Endometrial microvascular endothelial cells (primary cell): ENCODE measurements at regions not wholly inside any gene's neighbourhood (a gene's known extent, or its start where the extent isn't known, plus 50 kb on each side); places are given as distances from the start of the nearest gene placed in this dataset.

ENCODE experiments used
- in situ Hi-C: cut with HindIII; loops from 2 replicates; pipeline ENCODE4 v1.10.0; 2017; ENCODE audit warnings: low sequenced_read_pairs, low pct_unique_long_range_greater_than_20kb; ENCODE audit errors: inconsistent ontology term

GRCh38 chr3:150235799-150236198 lies 172.3 kb upstream of the TSC22D2 start:
- in situ Hi-C loops = loop anchor here (25.0 kb wide), 1 partner anchor 252 kb away; no protein-coding TSS in a partner anchor

GRCh38 chr3:150232992-150233451 lies 175.1 kb upstream of the TSC22D2 start:
- in situ Hi-C loops = loop anchor here (25.0 kb wide), 1 partner anchor 254 kb away; no protein-coding TSS in a partner anchor

GRCh38 chr3:150230037-150230436 lies 178.1 kb upstream of the TSC22D2 start:
- in situ Hi-C loops = loop anchor here (25.0 kb wide), 1 partner anchor 257 kb away; no protein-coding TSS in a partner anchor

GRCh38 chr3:150228626-150229025 lies 179.5 kb upstream of the TSC22D2 start:
- in situ Hi-C loops = loop anchor here (5.0 to 25.0 kb wide), 2 partner anchors 179 to 259 kb away; partner anchors contain the start of gene TSC22D2

GRCh38 chr3:150227839-150228238 lies 180.3 kb upstream of the TSC22D2 start:
- in situ Hi-C loops = loop anchor here (5.0 to 25.0 kb wide), 2 partner anchors 179 to 259 kb away; partner anchors contain the start of gene TSC22D2

- in situ Hi-C loops = loop anchor here (5.0 to 25.0 kb wide), 2 partner anchors 181 to 261 kb away; partner anchors contain the start of gene TSC22D2
Observed at GRCh38 chr3:150225986-150226385, 182.1 kb upstream of the TSC22D2 start.

GRCh38 chr3:150223558-150223957 lies 184.5 kb upstream of the TSC22D2 start:
- in situ Hi-C loops = no loop called here

GRCh38 chr3:150222691-150223489 lies 185.2 kb upstream of the TSC22D2 start:
- in situ Hi-C loops = no loop called here

- in situ Hi-C loops = no loop called here
Observed at GRCh38 chr3:150221904-150222523, 186.1 kb upstream of the TSC22D2 start.

- in situ Hi-C loops = no loop called here
Observed at GRCh38 chr3:150220799-150221198, 187.3 kb upstream of the TSC22D2 start.

GRCh38 chr3:150220041-150220440 lies 188.1 kb upstream of the TSC22D2 start:
- in situ Hi-C loops = no loop called here

- in situ Hi-C loops = no loop called here
Observed at GRCh38 chr3:150218841-150219240, 189.3 kb upstream of the TSC22D2 start.

GRCh38 chr3:150218236-150218635 lies 189.9 kb upstream of the TSC22D2 start:
- in situ Hi-C loops = no loop called here

- in situ Hi-C loops = no loop called here
Observed at GRCh38 chr3:150217691-150218090, 190.4 kb upstream of the TSC22D2 start.

- in situ Hi-C loops = no loop called here
Observed at GRCh38 chr3:150216866-150217600, 191.1 kb upstream of the TSC22D2 start.

- in situ Hi-C loops = no loop called here
Observed at GRCh38 chr3:150216041-150216811, 191.9 kb upstream of the TSC22D2 start.

- in situ Hi-C loops = no loop called here
Observed at GRCh38 chr3:150215616-150216015, 192.5 kb upstream of the TSC22D2 start.

GRCh38 chr3:150213577-150213976 lies 194.5 kb upstream of the TSC22D2 start:
- in situ Hi-C loops = no loop called here
